ENCODE measurements at regions not wholly inside any gene's neighbourhood (a gene's known extent, or its start where the extent isn't known, plus 50 kb on each side); places are given as distances from the start of the nearest gene placed in this dataset.

- no peak for TF ChIP-seq EZH2 (IDR thresholded peaks at IDR 0.05; ENCODE audit: low read depth, unreplicated experiment)
- TF ChIP-seq NANOG (IDR thresholded peaks at IDR 0.05; ENCODE audit: borderline replicate concordance), result no peak
- no peak for TF ChIP-seq CTCF (conservative IDR thresholded peaks at IDR 0.05; ENCODE audit: low read depth in 2 of 2)
- no peak for TF ChIP-seq POLR2AphosphoS5 (IDR thresholded peaks at IDR 0.05; ENCODE audit: low read depth)
Measured at GRCh38 chr6:113486199-113486598, 370.9 kb upstream of the MARCKS start (continued).

GRCh38 chr6:113487489-113488058 is 369.6 kb upstream of the MARCKS start:
- no peak overlapping the region for H2AFZ ChIP-seq
- no peaks in the 10 kb centered on the region for H4K20me1 ChIP-seq (replicated peaks; ENCODE audit: insufficient read depth)
- H3K36me3 ChIP-seq (ENCODE audit: insufficient read depth), result no peaks in the 10 kb centered on the region
- ATAC-seq (no peak), DNase-seq (ENCODE audit: low spot score) (no peak)
- Mint-ChIP-seq H3K4me1 (no peaks in the 10 kb centered on the region), H3K27me3 (ENCODE audit: insufficient read depth, low read depth, poor library complexity) (no peaks in the 10 kb centered on the region), H3K36me3 (ENCODE audit: low read depth) (no peaks in the 10 kb centered on the region), H3K9me3 (no peaks in the 10 kb centered on the region), H3K27ac (no peak overlapping the region), H3K4me3 (no peak overlapping the region)
- no peak for TF ChIP-seq EZH2 (IDR thresholded peaks at IDR 0.05; ENCODE audit: low read depth, unreplicated experiment)
- no peak for TF ChIP-seq EZH2phosphoT487 (IDR thresholded peaks at IDR 0.05; ENCODE audit: unreplicated experiment)
- no peak for TF ChIP-seq REST (IDR thresholded peaks at IDR 0.05; ENCODE audit: unreplicated experiment)
- TF ChIP-seq POLR2AphosphoS5 (IDR thresholded peaks at IDR 0.05; ENCODE audit: low read depth), result no peak
- no peak for TF ChIP-seq CTCF (conservative IDR thresholded peaks at IDR 0.05; ENCODE audit: low read depth in 2 of 2)
- no peak for TF ChIP-seq CREB1 (CRISPR knock-in tag; IDR thresholded peaks at IDR 0.05; ENCODE audit: low read depth)
- no peak for TF ChIP-seq ETS1 (IDR thresholded peaks at IDR 0.05)
- no peak for TF ChIP-seq STAT1 (IDR thresholded peaks at IDR 0.05; ENCODE audit: unreplicated experiment)
- TF ChIP-seq NANOG (IDR thresholded peaks at IDR 0.05; ENCODE audit: borderline replicate concordance), result no peak
- TF ChIP-seq JUNB (IDR thresholded peaks at IDR 0.05; ENCODE audit: unreplicated experiment), result no peak
- TF ChIP-seq ZNF114 (CRISPR knock-in tag; IDR thresholded peaks at IDR 0.05), result no peak
- TF ChIP-seq ZNF331 (CRISPR knock-in tag; IDR thresholded peaks at IDR 0.05; ENCODE audit: low read depth), result no peak
- no peaks in the 10 kb centered on the region for H3K79me2 ChIP-seq (replicated peaks; ENCODE audit: insufficient read depth)
- no peak overlapping the region for H3K27ac ChIP-seq (ENCODE audit: low read depth)
- H3K4me3 ChIP-seq, result no peak overlapping the region
- no peaks in the 10 kb centered on the region for H3K9me2 ChIP-seq (ENCODE audit: insufficient read depth)
- H3K4me2 ChIP-seq, result no peak overlapping the region
- H3K4me1 ChIP-seq (ENCODE audit: insufficient read depth), result no peaks in the 10 kb centered on the region
- no peaks in the 10 kb centered on the region for H3F3A ChIP-seq (replicated peaks; ENCODE audit: low read depth)
- H3K27me3 ChIP-seq (ENCODE audit: insufficient read depth), result no peaks in the 10 kb centered on the region
